ENCODE measurements at regions not wholly inside any gene's neighbourhood (a gene's known extent, or its start where the extent isn't known, plus 50 kb on each side); places are given as distances from the start of the nearest gene placed in this dataset.
A peak's percentile ranks its signal among the peaks of the same experiment; 100 is the strongest.

DNA sequence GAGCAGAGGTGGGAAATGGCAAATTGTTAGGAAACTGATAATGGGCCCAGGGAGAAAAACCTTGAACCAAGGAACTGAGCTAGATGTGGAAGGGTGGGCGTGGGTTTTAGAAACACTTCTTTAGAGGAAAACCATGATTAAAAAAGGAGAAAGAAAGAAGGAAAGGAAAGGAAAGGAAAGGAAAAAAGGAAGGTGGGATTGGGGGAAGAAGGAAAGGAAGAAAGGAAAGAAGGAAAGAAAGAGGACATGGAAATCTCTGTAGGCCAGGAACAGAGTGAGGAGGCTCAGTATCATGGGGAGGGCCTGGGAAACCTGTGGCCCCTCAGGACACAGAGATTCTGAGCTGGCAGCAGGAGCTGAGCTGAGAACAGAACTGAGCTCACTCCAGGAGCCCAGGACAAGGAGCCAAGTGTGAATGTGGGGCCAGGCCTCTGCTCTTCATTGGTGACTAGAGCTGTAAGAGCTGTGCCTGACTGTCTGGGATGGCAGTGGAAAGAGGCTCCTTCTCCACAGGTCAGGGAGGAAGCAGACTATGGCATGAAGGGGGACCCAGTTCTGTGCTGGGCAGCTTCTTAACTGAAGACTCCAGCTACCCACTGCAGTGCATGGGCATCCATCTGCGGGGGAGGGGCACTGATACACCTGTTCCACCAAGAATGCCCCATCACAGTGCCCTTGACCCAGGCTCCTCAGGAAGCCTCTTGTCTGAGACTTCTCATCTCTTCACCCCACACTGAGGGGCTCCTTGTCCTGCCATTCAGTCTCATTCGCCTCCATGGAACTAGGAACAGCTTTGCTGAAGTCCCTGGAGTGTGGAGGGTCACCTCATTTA is 116.1 kb upstream of the BACH2 start:
- Histone ChIP-seq H4K20me1 (ENCODE audit: insufficient read depth, low read length) (no peaks in the 10 kb centered on the region), H3K9me3 (ENCODE audit: low read length) (no peaks in the 10 kb centered on the region; the same call in 1 of the 2 replicates), H3K27ac (ENCODE audit: low read depth, low read length, poor library complexity, severe bottlenecking) (peak overlapping the region; percentile 82), H3K27me3 (ENCODE audit: insufficient read depth, low read length) (no peaks in the 10 kb centered on the region), H3K4me3 (ENCODE audit: low read depth, low read length, poor library complexity, severe bottlenecking) (no peak overlapping the region), H3K9ac (ENCODE audit: low read length) (peak overlapping the region; percentile 61; the same call in 1 of the 2 replicates), H3K4me1 (ENCODE audit: insufficient read depth, low read length, severe bottlenecking) (peaks cover 68% of the 10 kb centered on the region), H2AFZ (ENCODE audit: low read length) (no peak overlapping the region), H3K36me3 (ENCODE audit: insufficient read depth, low read length) (no peaks in the 10 kb centered on the region), H3K4me2 (ENCODE audit: low read length) (no peak overlapping the region; the same call in 1 of the 2 replicates), H3K79me2 (ENCODE audit: insufficient read depth, low read length) (no peaks in the 10 kb centered on the region), H3K9me2 (ENCODE audit: low read depth, low read length) (no peaks in the 10 kb centered on the region), H3F3A (ENCODE audit: insufficient read depth, low read length) (peaks cover 10% of the 10 kb centered on the region; the same call in 1 of the 2 replicates)
- TF ChIP-seq EZH2 (IDR thresholded peaks at IDR 0.05; ENCODE audit: borderline replicate concordance, low read length) = no peak
- TF ChIP-seq, protein P1, sequence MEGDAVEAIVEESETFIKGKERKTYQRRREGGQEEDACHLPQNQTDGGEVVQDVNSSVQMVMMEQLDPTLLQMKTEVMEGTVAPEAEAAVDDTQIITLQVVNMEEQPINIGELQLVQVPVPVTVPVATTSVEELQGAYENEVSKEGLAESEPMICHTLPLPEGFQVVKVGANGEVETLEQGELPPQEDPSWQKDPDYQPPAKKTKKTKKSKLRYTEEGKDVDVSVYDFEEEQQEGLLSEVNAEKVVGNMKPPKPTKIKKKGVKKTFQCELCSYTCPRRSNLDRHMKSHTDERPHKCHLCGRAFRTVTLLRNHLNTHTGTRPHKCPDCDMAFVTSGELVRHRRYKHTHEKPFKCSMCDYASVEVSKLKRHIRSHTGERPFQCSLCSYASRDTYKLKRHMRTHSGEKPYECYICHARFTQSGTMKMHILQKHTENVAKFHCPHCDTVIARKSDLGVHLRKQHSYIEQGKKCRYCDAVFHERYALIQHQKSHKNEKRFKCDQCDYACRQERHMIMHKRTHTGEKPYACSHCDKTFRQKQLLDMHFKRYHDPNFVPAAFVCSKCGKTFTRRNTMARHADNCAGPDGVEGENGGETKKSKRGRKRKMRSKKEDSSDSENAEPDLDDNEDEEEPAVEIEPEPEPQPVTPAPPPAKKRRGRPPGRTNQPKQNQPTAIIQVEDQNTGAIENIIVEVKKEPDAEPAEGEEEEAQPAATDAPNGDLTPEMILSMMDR (IDR thresholded peaks at IDR 0.05; ENCODE audit: low read length) = no peak

DNA sequence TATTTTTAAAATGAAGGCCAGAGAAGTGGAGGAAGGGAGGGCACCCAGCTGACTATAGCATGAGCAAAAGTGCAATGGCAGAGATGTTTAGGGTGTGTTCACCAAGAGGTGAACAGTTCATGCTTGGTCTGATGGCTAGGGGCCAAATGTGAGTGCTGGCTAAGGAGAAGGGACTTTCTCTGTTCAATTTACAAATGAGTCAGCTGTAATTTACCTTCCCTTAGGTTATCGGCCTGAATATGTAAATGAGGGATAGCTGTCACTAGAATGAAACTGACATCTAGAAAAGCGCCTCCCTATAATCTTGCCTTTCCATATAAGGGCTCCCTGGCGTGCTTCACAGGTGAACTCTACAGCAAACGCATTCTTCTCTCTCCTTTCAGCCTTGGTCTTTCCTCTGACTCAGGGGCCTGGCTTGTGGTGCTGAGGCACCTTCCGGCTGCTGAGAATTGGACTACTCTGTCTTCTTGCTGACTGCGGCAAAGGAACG is 114.7 kb upstream of the BACH2 start:
- Histone ChIP-seq H3K4me3 (ENCODE audit: low read depth, low read length, poor library complexity, severe bottlenecking) (no peak overlapping the region), H3K9me3 (ENCODE audit: low read length) (peaks cover 8% of the 10 kb centered on the region; the same call in 1 of the 2 replicates), H3K36me3 (ENCODE audit: insufficient read depth, low read length) (no peaks in the 10 kb centered on the region), H4K20me1 (ENCODE audit: insufficient read depth, low read length) (no peaks in the 10 kb centered on the region), H3F3A (ENCODE audit: insufficient read depth, low read length) (peaks cover 10% of the 10 kb centered on the region; the same call in 1 of the 2 replicates), H3K79me2 (ENCODE audit: insufficient read depth, low read length) (no peaks in the 10 kb centered on the region), H3K4me1 (ENCODE audit: insufficient read depth, low read length, severe bottlenecking) (peaks cover 54% of the 10 kb centered on the region), H2AFZ (ENCODE audit: low read length) (no peak overlapping the region), H3K9me2 (ENCODE audit: low read depth, low read length) (no peaks in the 10 kb centered on the region), H3K4me2 (ENCODE audit: low read length) (peak overlapping the region; percentile 25), H3K27me3 (ENCODE audit: insufficient read depth, low read length) (no peaks in the 10 kb centered on the region), H3K27ac (ENCODE audit: low read depth, low read length, poor library complexity, severe bottlenecking) (peak overlapping the region; percentile 82), H3K9ac (ENCODE audit: low read length) (no peak overlapping the region; the same call in 1 of the 2 replicates)
- TF ChIP-seq, protein P1 (IDR thresholded peaks at IDR 0.05; ENCODE audit: low read length) = no peak
- no peak for TF ChIP-seq EZH2 (IDR thresholded peaks at IDR 0.05; ENCODE audit: borderline replicate concordance, low read length)

DNA sequence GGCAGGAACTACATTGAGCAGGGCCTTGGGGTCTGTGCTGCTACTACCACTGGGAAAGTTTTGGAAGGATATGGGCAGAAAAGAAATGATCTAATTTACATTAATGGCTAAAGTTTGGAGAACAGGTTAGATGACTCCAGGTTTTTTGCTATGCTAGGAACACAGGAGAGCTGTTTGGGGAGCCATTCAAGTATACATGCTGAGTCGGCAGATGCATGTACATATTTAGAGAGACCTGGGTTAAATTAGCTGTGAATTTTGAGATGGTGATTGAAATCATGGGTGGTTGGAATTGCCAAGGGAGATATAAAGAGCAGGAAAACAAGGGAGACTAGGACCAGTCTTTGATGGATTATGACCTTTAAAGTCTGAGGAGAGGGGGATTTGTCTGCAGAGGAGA is 113.1 kb upstream of the BACH2 start:
- Histone ChIP-seq H3K36me3 (ENCODE audit: insufficient read depth, low read length) (no peaks in the 10 kb centered on the region), H3K4me1 (ENCODE audit: insufficient read depth, low read length, severe bottlenecking) (peaks cover 39% of the 10 kb centered on the region), H3K9me3 (ENCODE audit: low read length) (peaks cover 8% of the 10 kb centered on the region; the same call in 1 of the 2 replicates), H3K27ac (ENCODE audit: low read depth, low read length, poor library complexity, severe bottlenecking) (no peak overlapping the region), H3F3A (ENCODE audit: insufficient read depth, low read length) (peaks cover 8% of the 10 kb centered on the region; the same call in 1 of the 2 replicates), H2AFZ (ENCODE audit: low read length) (no peak overlapping the region), H3K9me2 (ENCODE audit: low read depth, low read length) (no peaks in the 10 kb centered on the region), H4K20me1 (ENCODE audit: insufficient read depth, low read length) (no peaks in the 10 kb centered on the region), H3K79me2 (ENCODE audit: insufficient read depth, low read length) (no peaks in the 10 kb centered on the region), H3K9ac (ENCODE audit: low read length) (no peak overlapping the region), H3K4me2 (ENCODE audit: low read length) (no peak overlapping the region), H3K27me3 (ENCODE audit: insufficient read depth, low read length) (no peaks in the 10 kb centered on the region), H3K4me3 (ENCODE audit: low read depth, low read length, poor library complexity, severe bottlenecking) (no peak overlapping the region)
- no peak for TF ChIP-seq EZH2 (IDR thresholded peaks at IDR 0.05; ENCODE audit: borderline replicate concordance, low read length)
- TF ChIP-seq, protein P1 (IDR thresholded peaks at IDR 0.05; ENCODE audit: low read length) = no peak
